ENCODE measurements at regions not wholly inside any gene's neighbourhood (a gene's known extent, or its start where the extent isn't known, plus 50 kb on each side); places are given as distances from the start of the nearest gene placed in this dataset.

DNA sequence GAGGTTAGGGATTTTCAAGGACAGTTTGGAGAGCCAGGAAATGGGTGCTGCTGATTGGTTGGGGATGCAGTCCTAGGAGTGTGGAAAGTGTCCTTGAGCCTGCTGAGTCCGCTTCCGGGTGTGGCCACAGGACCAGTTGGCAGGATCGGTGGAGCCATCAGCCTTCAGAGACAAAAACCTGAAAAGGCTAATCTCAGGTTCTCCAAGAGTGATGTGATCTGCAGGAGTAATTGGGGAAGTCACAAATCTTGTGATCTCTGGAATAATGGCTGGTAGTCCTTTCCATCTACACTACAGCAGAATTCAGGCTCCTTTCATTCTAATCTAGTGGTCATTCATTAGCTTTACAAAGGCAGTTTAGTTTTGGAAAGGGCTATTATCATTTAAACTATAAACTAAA, 55.9 kb upstream of the BMP2K start:
- TF ChIP-seq, protein P1, sequence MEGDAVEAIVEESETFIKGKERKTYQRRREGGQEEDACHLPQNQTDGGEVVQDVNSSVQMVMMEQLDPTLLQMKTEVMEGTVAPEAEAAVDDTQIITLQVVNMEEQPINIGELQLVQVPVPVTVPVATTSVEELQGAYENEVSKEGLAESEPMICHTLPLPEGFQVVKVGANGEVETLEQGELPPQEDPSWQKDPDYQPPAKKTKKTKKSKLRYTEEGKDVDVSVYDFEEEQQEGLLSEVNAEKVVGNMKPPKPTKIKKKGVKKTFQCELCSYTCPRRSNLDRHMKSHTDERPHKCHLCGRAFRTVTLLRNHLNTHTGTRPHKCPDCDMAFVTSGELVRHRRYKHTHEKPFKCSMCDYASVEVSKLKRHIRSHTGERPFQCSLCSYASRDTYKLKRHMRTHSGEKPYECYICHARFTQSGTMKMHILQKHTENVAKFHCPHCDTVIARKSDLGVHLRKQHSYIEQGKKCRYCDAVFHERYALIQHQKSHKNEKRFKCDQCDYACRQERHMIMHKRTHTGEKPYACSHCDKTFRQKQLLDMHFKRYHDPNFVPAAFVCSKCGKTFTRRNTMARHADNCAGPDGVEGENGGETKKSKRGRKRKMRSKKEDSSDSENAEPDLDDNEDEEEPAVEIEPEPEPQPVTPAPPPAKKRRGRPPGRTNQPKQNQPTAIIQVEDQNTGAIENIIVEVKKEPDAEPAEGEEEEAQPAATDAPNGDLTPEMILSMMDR (IDR thresholded peaks at IDR 0.05; ENCODE audit: low read depth, low read length) = no peak
- no peak overlapping the region for H3K4me3 ChIP-seq (ENCODE audit: low read depth, low read length)

DNA sequence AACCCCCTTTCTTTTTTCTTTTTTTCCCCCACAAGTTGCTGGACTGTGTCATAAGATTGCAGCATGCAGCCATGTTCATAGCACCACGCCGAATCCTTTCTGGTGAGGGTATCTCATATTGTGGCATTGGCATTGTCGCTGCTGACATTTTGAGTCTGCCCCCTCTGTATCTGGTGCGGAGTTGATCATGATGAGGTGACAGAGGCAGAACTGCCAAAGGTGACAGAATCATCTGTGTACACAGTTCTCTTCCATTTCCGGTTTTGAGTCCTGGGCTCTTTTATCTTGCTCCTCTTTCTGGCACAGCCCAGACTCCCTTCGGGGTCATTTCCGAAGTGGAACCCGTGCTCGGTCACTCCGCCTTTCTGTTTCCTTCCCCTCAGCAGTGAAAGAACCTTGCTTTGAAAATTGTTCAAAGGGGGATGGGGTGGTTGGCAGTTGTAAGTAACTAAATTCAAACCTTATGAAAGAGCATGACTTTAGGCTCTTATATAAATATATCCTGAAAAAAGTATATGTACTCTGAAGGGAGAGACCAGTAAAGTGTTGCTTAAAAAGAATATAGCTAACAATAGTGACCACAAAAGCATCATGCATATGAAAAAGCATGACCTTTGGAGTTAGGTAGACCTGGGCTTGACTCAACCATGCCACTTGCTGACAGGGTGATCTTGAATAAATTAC, 55.0 kb upstream of the BMP2K start:
- TF ChIP-seq, protein P1 (IDR thresholded peaks at IDR 0.05; ENCODE audit: low read depth, low read length) = no peak
- H3K4me3 ChIP-seq (ENCODE audit: low read depth, low read length) = no peak overlapping the region

DNA sequence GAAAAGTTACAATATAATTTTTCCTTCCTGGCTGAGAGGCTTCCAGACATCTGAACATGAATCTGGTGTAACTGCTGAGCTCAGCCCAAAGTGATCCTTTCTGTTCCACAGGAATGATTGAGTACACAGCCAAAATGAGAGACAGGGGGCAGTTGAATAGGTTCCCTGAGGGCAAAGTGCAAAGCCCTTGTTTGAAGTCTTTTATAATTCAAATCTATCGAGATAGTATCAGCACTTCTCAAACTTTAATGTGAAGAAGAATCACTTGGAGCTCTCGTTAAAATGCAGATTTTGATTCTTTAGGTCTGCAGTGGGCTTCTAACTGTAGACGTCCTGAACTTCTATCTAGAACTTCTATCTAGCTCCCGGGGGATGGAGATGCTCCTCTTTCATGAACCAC, 54.4 kb upstream of the BMP2K start:
- TF ChIP-seq, protein P1 (IDR thresholded peaks at IDR 0.05; ENCODE audit: low read depth, low read length) = no peak
- H3K4me3 ChIP-seq (ENCODE audit: low read depth, low read length) = no peak overlapping the region

DNA sequence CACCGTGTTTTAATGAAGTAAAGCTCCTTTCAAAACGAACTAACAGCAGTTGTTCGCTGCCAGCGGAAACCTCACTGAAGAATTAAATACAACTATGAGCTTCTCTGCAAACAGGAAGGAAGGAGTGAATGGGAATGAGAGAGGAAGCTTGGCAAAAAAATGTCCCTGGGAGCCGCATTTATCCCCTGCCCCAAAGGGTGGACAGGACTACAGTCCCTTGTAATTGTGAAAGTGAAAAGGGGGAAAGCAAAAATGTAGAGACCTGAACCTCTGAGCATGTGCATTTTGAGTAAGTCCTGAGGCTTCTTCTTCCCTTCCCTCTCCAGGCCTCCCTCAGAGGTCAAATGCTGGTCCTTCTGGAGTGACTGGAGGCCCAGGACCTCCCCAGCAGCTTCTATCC, 53.8 kb upstream of the BMP2K start:
- TF ChIP-seq, protein P1 (IDR thresholded peaks at IDR 0.05; ENCODE audit: low read depth, low read length) = no peak

DNA sequence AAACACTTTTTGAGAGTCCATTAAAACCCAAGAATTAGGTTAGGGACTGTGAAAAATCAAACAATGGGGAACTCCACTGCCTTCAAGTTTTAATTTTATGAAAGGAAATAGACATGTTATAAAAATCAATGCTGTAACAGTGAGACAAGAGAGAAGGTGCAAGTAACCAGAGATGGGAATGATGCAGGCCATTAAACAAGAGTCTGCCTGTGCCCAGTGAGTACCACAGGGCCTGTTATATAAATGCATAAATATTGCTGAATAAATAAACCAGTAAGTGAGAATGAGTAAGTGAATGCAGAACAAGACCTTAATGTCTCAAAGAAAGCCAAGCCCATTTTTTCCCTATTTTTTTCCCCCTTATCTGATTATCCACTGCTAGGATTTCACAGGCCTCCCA, 53.3 kb upstream of the BMP2K start:
- TF ChIP-seq, protein P1 (IDR thresholded peaks at IDR 0.05; ENCODE audit: low read depth, low read length) = no peak
- H3K4me3 ChIP-seq (ENCODE audit: low read depth, low read length) = no peak overlapping the region

More for the DNA sequence above, 53.8 kb upstream of the BMP2K start:
- no peak overlapping the region for H3K4me3 ChIP-seq (ENCODE audit: low read depth, low read length)

Measured in WI38 (cell line).